GM23338 (cell line): ENCODE measurements at regions not wholly inside any gene's neighbourhood (a gene's known extent, or its start where the extent isn't known, plus 50 kb on each side); places are given as distances from the start of the nearest gene placed in this dataset.

Source experiments
- ATAC-seq: fragments of 200-7000 bp; cut with Tn5 transposase; 3 replicates; pipeline ENCODE4 v1.9.1; 2020
- DNase-seq: peaks from one replicate; pipeline ENCODE4 v3.0.0-alpha.2; 2015; ENCODE audit warnings: low spot score
- H2AFZ ChIP-seq: fragments of 200-600 bp; sonication (generic); 2 replicates; pipeline ENCODE4 v1.8.0; 2016; ENCODE audit warnings: antibody characterized with exemption, mild to moderate bottlenecking, moderate library complexity
- H3F3A ChIP-seq: fragments of 200-600 bp; sonication (generic); replicated peaks from 2 replicates; pipeline ENCODE4 v1.8.0; 2017; ENCODE audit warnings: antibody characterized with exemption, mixed run types, low read depth
- H3K27ac ChIP-seq: fragments of 200-600 bp; sonication (generic); 2 replicates; pipeline ENCODE4 v1.6.1; 2016; ENCODE audit warnings: low read depth
- H3K27me3 ChIP-seq: fragments of 200-600 bp; sonication (generic); 2 replicates; pipeline ENCODE4 v1.8.0; 2016; ENCODE audit warnings: mild to moderate bottlenecking, mixed run types, moderate library complexity; ENCODE audit not compliant: insufficient read depth
- H3K36me3 ChIP-seq: fragments of 200-600 bp; sonication (generic); 2 replicates; pipeline ENCODE4 v1.8.0; 2016; ENCODE audit warnings: mild to moderate bottlenecking; ENCODE audit not compliant: insufficient read depth
- H3K4me1 ChIP-seq: fragments of 200-600 bp; sonication (generic); 2 replicates; pipeline ENCODE4 v1.8.0; 2016; ENCODE audit warnings: mild to moderate bottlenecking, moderate library complexity; ENCODE audit not compliant: insufficient read depth
- H3K4me2 ChIP-seq: fragments of 200-600 bp; sonication (generic); 2 replicates; pipeline ENCODE4 v1.7.1; 2017; ENCODE audit warnings: mixed run types
- H3K4me3 ChIP-seq: fragments of 200-600 bp; sonication (generic); 2 replicates; pipeline ENCODE4 v1.6.1; 2016; ENCODE audit warnings: mixed run types
- H3K79me2 ChIP-seq: fragments of 200-600 bp; sonication (generic); replicated peaks from 2 replicates; pipeline ENCODE4 v1.8.0; 2017; ENCODE audit warnings: mild to moderate bottlenecking; ENCODE audit not compliant: insufficient read depth
- H3K9me2 ChIP-seq: fragments of 200-600 bp; sonication (generic); 2 replicates; pipeline ENCODE4 v1.8.0; 2017; ENCODE audit not compliant: insufficient read depth
- H4K20me1 ChIP-seq: fragments of 200-600 bp; sonication (generic); replicated peaks from 2 replicates; pipeline ENCODE4 v1.8.0; 2017; ENCODE audit warnings: mild to moderate bottlenecking; ENCODE audit not compliant: insufficient read depth
- H3K27ac Mint-ChIP-seq: 2 replicates; pipeline ENCODE4 v1.8.0; 2020; ENCODE audit warnings: inconsistent platforms, mild to moderate bottlenecking, moderate library complexity, mixed read lengths
- H3K27me3 Mint-ChIP-seq: 3 replicates; pipeline ENCODE4 v1.8.0; 2022; ENCODE audit warnings: low read depth, mild to moderate bottlenecking, moderate library complexity, mixed read lengths, inconsistent platforms; ENCODE audit not compliant: insufficient read depth, poor library complexity
- H3K36me3 Mint-ChIP-seq: 3 replicates; pipeline ENCODE4 v1.8.0; 2021; ENCODE audit warnings: low read depth, mild to moderate bottlenecking, inconsistent platforms, moderate library complexity, mixed read lengths
- H3K4me1 Mint-ChIP-seq: 3 replicates; pipeline ENCODE4 v1.8.0; 2020; ENCODE audit warnings: mild to moderate bottlenecking, inconsistent platforms, mixed read lengths
- H3K4me3 Mint-ChIP-seq: 3 replicates; pipeline ENCODE4 v1.8.0; 2021; ENCODE audit warnings: moderate library complexity, mild to moderate bottlenecking, inconsistent platforms, mixed read lengths
- H3K9me3 Mint-ChIP-seq: 3 replicates; pipeline ENCODE4 v1.8.0; 2020; ENCODE audit warnings: moderate library complexity, mild to moderate bottlenecking, inconsistent platforms, mixed read lengths
- CREB1 ChIP-seq: fragments of 250-450 bp; sonication (Bioruptor Pico); IDR thresholded peaks from 2 replicates; pipeline ENCODE4 v1.5.0; 2020; ENCODE audit warnings: low read depth, mild to moderate bottlenecking, moderate library complexity
- ETS1 ChIP-seq: IDR thresholded peaks from 2 replicates; pipeline ENCODE4 v1.6.1; 2016; ENCODE audit warnings: antibody characterized with exemption
- EZH2 ChIP-seq: fragments of 200-600 bp; sonication (generic); IDR thresholded peaks from one replicate; pipeline ENCODE4 v1.8.0; 2017; ENCODE audit warnings: antibody characterized with exemption, mild to moderate bottlenecking, low read depth; ENCODE audit not compliant: unreplicated experiment
- EZH2phosphoT487 ChIP-seq: fragments of 200-600 bp; sonication (generic); IDR thresholded peaks from one replicate; pipeline ENCODE4 v1.8.1; 2018; ENCODE audit warnings: antibody characterized with exemption; ENCODE audit not compliant: unreplicated experiment
- NANOG ChIP-seq: IDR thresholded peaks from 2 replicates; pipeline ENCODE4 v1.6.1; 2016; ENCODE audit warnings: antibody characterized with exemption, borderline replicate concordance
- POLR2AphosphoS5 ChIP-seq: IDR thresholded peaks from 2 replicates; pipeline ENCODE4 v1.6.1; 2016; ENCODE audit warnings: antibody characterized with exemption, low read depth
- REST ChIP-seq: IDR thresholded peaks from one replicate; pipeline ENCODE4 v1.6.1; 2018; ENCODE audit warnings: antibody characterized with exemption; ENCODE audit not compliant: unreplicated experiment
- STAT1 ChIP-seq: IDR thresholded peaks from one replicate; pipeline ENCODE4 v1.6.1; 2016; ENCODE audit warnings: antibody characterized with exemption; ENCODE audit not compliant: unreplicated experiment
- ZNF114 ChIP-seq: fragments of 250-450 bp; sonication (Bioruptor Pico); IDR thresholded peaks from 2 replicates; pipeline ENCODE4 v1.5.0; 2020; ENCODE audit warnings: mild to moderate bottlenecking, moderate library complexity
- ZNF331 ChIP-seq: fragments of 250-450 bp; sonication (Bioruptor Pico); IDR thresholded peaks from 2 replicates; pipeline ENCODE4 v1.5.0; 2020; ENCODE audit warnings: low read depth, mild to moderate bottlenecking, moderate library complexity
- ZNF462 ChIP-seq: fragments of 250-450 bp; sonication (Bioruptor Pico); IDR thresholded peaks from 2 replicates; pipeline ENCODE4 v1.5.0; 2020; ENCODE audit warnings: mild to moderate bottlenecking, moderate library complexity

- TF ChIP-seq REST (no peak), ZNF331 (CRISPR knock-in tag) (no peak), CREB1 (CRISPR knock-in tag) (no peak), POLR2AphosphoS5 (no peak), NANOG (no peak), EZH2 (no peak), STAT1 (no peak), ZNF114 (CRISPR knock-in tag) (no peak)
Observed at GRCh38 chr10:43945094-43945730, 296.5 kb upstream of the ZNF32 start (continued).

GRCh38 chr10:43944381-43945093 lies 295.9 kb upstream of the ZNF32 start:
- H3K27me3 Mint-ChIP-seq = peaks cover 2% of the 10 kb centered on the region
- peaks cover 7% of the 10 kb centered on the region for H3K4me1 Mint-ChIP-seq
- no peaks in the 10 kb centered on the region for H3F3A ChIP-seq
- no peak overlapping the region for H3K27ac Mint-ChIP-seq
- ATAC-seq (no peak), DNase-seq (no peak)
- H2AFZ ChIP-seq = no peak overlapping the region
- H3K36me3 Mint-ChIP-seq = no peaks in the 10 kb centered on the region; the same call in 2 of the 3 replicates
- no peak overlapping the region for H3K27ac ChIP-seq
- H3K9me3 Mint-ChIP-seq = no peaks in the 10 kb centered on the region; the same call in 2 of the 3 replicates
- no peaks in the 10 kb centered on the region for H3K4me1 ChIP-seq
- no peak overlapping the region for H3K4me2 ChIP-seq
- H3K4me3 Mint-ChIP-seq = no peak overlapping the region
- no peaks in the 10 kb centered on the region for H3K27me3 ChIP-seq
- no peak overlapping the region for H3K4me3 ChIP-seq
- H3K9me2 ChIP-seq = no peaks in the 10 kb centered on the region
- no peaks in the 10 kb centered on the region for H4K20me1 ChIP-seq
- H3K36me3 ChIP-seq = no peaks in the 10 kb centered on the region
- TF ChIP-seq ETS1 (no peak), EZH2 (no peak), EZH2phosphoT487 (no peak), ZNF462 (CRISPR knock-in tag) (no peak)
- no peaks in the 10 kb centered on the region for H3K79me2 ChIP-seq
